ENCODE measurements at regions not wholly inside any gene's neighbourhood (a gene's known extent, or its start where the extent isn't known, plus 50 kb on each side); places are given as distances from the start of the nearest gene placed in this dataset.

- no peak for DNase-seq
These were observed 146.0 kb downstream of the MIS18A start for GRCh38 chr21:32132881-32133280.

GRCh38 chr21:32132409-32132808 is 146.4 kb downstream of the MIS18A start:
- DNase-seq = no peak

- no peak for DNase-seq
These were observed 146.9 kb downstream of the MIS18A start for GRCh38 chr21:32131960-32132359.

GRCh38 chr21:32131164-32131563 is 147.7 kb downstream of the MIS18A start:
- no peak for DNase-seq

- DNase-seq = no peak
These were observed 148.6 kb downstream of the MIS18A start for GRCh38 chr21:32130031-32130891.

GRCh38 chr21:32127081-32127480 is 151.8 kb downstream of the MIS18A start:
- DNase-seq = no peak

GRCh38 chr21:32122082-32122481 is 156.8 kb downstream of the MIS18A start:
- no peak for DNase-seq

GRCh38 chr21:32120230-32120629 is 158.6 kb downstream of the MIS18A start:
- no peak for DNase-seq

GRCh38 chr21:32119811-32120210 is 159.0 kb downstream of the MIS18A start:
- no peak for DNase-seq

- no peak for DNase-seq
These were observed 159.5 kb downstream of the MIS18A start for GRCh38 chr21:32119389-32119788.

GRCh38 chr21:32114419-32115035 is 164.3 kb downstream of the MIS18A start:
- peak; percentile 59 for DNase-seq

GRCh38 chr21:32113486-32113885 is 165.4 kb downstream of the MIS18A start:
- DNase-seq = no peak

GRCh38 chr21:32112195-32112594 is 166.7 kb downstream of the MIS18A start:
- DNase-seq = no peak

GRCh38 chr21:32108566-32108965 is 170.3 kb downstream of the MIS18A start:
- no peak for DNase-seq

GRCh38 chr21:32103361-32103760 is 175.5 kb downstream of the MIS18A start:
- no peak for DNase-seq

GRCh38 chr21:32102426-32102825 is 176.4 kb downstream of the MIS18A start:
- DNase-seq = no peak

- DNase-seq = no peak
These were observed 177.6 kb downstream of the MIS18A start for GRCh38 chr21:32101277-32101676.

GRCh38 chr21:32100423-32100822 is 178.4 kb downstream of the MIS18A start:
- DNase-seq = no peak

- no peak for DNase-seq
These were observed 178.9 kb downstream of the MIS18A start for GRCh38 chr21:32099812-32100416.

- DNase-seq = no peak
These were observed 182.4 kb downstream of the MIS18A start for GRCh38 chr21:32096411-32096810.

GRCh38 chr21:32094804-32095203 is 184.0 kb downstream of the MIS18A start:
- DNase-seq = no peak

- DNase-seq = no peak
These were observed 185.0 kb downstream of the MIS18A start for GRCh38 chr21:32093646-32094462.

GRCh38 chr21:32090956-32091355 is 187.9 kb downstream of the MIS18A start:
- no peak for DNase-seq

All from left hindlimb (tissue), 1 donor.